A549 (cell line): ENCODE measurements at regions not wholly inside any gene's neighbourhood (a gene's known extent, or its start where the extent isn't known, plus 50 kb on each side); places are given as distances from the start of the nearest gene placed in this dataset.

Source experiments
- ATAC-seq, 2 experiments: fragments of 200-7000 bp in 1 of 2; fragments of >200 bp in 1 of 2; cut with Nextera tagmentation in 1 of 2; cut with Tn5 transposase in 1 of 2; 3 replicates each; pipeline versions ENCODE4 v1.8.0 to v1.9.1; 2018 to 2020; ENCODE audit warnings: mild to moderate bottlenecking in 1 of 2, moderate library complexity in 1 of 2
- CTCF ChIA-PET: fragments of 300-600 bp; sonication (Branson Sonifier 250); formaldehyde crosslinking; extraction: SDS; loops from one replicate; lab custom pipeline; 2021; ENCODE audit warnings: antibody characterized with exemption, inconsistent platforms; lab: Yijun Ruan, JAX
- POLR2A ChIA-PET: fragments of 350-600 bp; formaldehyde crosslinking; extraction: SDS; loops from one replicate; lab custom pipeline; 2021; ENCODE audit warnings: antibody characterized with exemption, inconsistent platforms; lab: Yijun Ruan, JAX
- DNase-seq, 2 experiments: peaks; one replicate each; pipeline versions ENCODE4 v3.0.0 to v3.0.0-alpha.2; 2011 to 2016; ENCODE audit warnings: low read depth in 1 of 2, low spot score in 1 of 2
- FAIRE-seq: peaks from 2 replicates; lab custom pipeline; 2011; peaks lifted over from hg19 to GRCh38; lab: Jason Lieb, UNC
- H3K27ac ChIP-seq, 2 experiments: fragments of >200 bp; sonication (Bioruptor Twin); formaldehyde crosslinking; 3 replicates each; pipeline ENCODE4 v1.5.1; 2016 to 2017
- H3K4me1 ChIP-seq: fragments of >200 bp; sonication (Bioruptor Twin); formaldehyde crosslinking; 3 replicates; pipeline ENCODE4 v1.6.1; 2016
- H3K4me2 ChIP-seq: fragments of >200 bp; sonication (Bioruptor Twin); formaldehyde crosslinking; 3 replicates; pipeline ENCODE4 v1.6.1; 2016
- H3K4me3 ChIP-seq: fragments of >200 bp; sonication (Bioruptor Twin); formaldehyde crosslinking; 3 replicates; pipeline ENCODE4 v1.5.1; 2016
- H3K9me3 ChIP-seq: fragments of >200 bp; sonication (Bioruptor Twin); formaldehyde crosslinking; 3 replicates; pipeline ENCODE4 v1.6.1; 2016
- ATOH8 ChIP-seq: fragments of 250-450 bp; sonication (Bioruptor Pico); IDR thresholded peaks from 2 replicates; pipeline ENCODE4 v1.5.0; 2020; ENCODE audit warnings: low read depth, mild to moderate bottlenecking, moderate library complexity
- CEBPB ChIP-seq, 2 experiments: fragments of >200 bp in 1 of 2; sonication (Bioruptor Twin) in 1 of 2; formaldehyde crosslinking in 1 of 2; IDR thresholded peaks; 2 replicates each; pipeline ENCODE4 v1.6.1; 2012 to 2016
- EHMT2 ChIP-seq: fragments of 200-600 bp; sonication (generic); IDR thresholded peaks from 2 replicates; pipeline ENCODE4 v1.6.1; 2016; ENCODE audit warnings: antibody characterized with exemption, low read depth, mild to moderate bottlenecking, moderate library complexity
- ELK1 ChIP-seq: fragments of 150-350 bp; IDR thresholded peaks from 2 replicates; pipeline ENCODE4 v1.6.1; 2014; ENCODE audit warnings: low read depth, mild to moderate bottlenecking, low read length
- FOSB ChIP-seq: fragments of 250-450 bp; sonication (Bioruptor Pico); IDR thresholded peaks from 2 replicates; pipeline ENCODE4 v1.5.0; 2020; ENCODE audit warnings: mild to moderate bottlenecking, moderate library complexity
- HOXA7 ChIP-seq: fragments of 250-450 bp; sonication (Bioruptor Pico); IDR thresholded peaks from 2 replicates; pipeline ENCODE4 v1.5.0; 2020; ENCODE audit warnings: mild to moderate bottlenecking, moderate library complexity
- KDM1A ChIP-seq: fragments of 200-600 bp; sonication (generic); IDR thresholded peaks from 2 replicates; pipeline ENCODE4 v1.6.1; 2016; ENCODE audit warnings: low read depth, mild to moderate bottlenecking
- KDM5A ChIP-seq: fragments of 200-600 bp; sonication (generic); IDR thresholded peaks from 2 replicates; pipeline ENCODE4 v1.6.1; 2016; ENCODE audit warnings: antibody characterized with exemption, mild to moderate bottlenecking
- MAFK ChIP-seq: fragments of 450-650 bp; IDR thresholded peaks from 2 replicates; pipeline ENCODE4 v1.6.1; 2014; ENCODE audit not compliant: partially characterized antibody
- NPAS2 ChIP-seq: fragments of 250-450 bp; sonication (Bioruptor Pico); IDR thresholded peaks from 2 replicates; pipeline ENCODE4 v1.8.0; 2022; ENCODE audit warnings: mild to moderate bottlenecking, moderate library complexity, borderline replicate concordance
- RAD21 ChIP-seq, 2 experiments: fragments of >200 bp in 1 of 2; sonication (Bioruptor Twin) in 1 of 2; formaldehyde crosslinking in 1 of 2; IDR thresholded peaks in 1 of 2; conservative IDR thresholded peaks in 1 of 2; 2 replicates in 1 of 2; 3 replicates in 1 of 2; pipeline ENCODE4 v1.6.1; 2012 to 2018; ENCODE audit warnings: inconsistent platforms in 1 of 2
- RFX5 ChIP-seq: fragments of 450-650 bp; IDR thresholded peaks from 2 replicates; pipeline ENCODE4 v1.7.1; 2014; ENCODE audit warnings: antibody characterized with exemption, mild to moderate bottlenecking, moderate library complexity
- RNF2 ChIP-seq: fragments of 200-600 bp; sonication (generic); IDR thresholded peaks from 2 replicates; pipeline ENCODE4 v1.6.1; 2016; ENCODE audit warnings: low read depth, mild to moderate bottlenecking, antibody characterized with exemption, moderate library complexity, borderline replicate concordance
- SMC3 ChIP-seq: fragments of >200 bp; sonication (Bioruptor Twin); formaldehyde crosslinking; IDR thresholded peaks from 3 replicates; pipeline ENCODE4 v1.6.1; 2018; ENCODE audit warnings: inconsistent platforms
- SREBF2 ChIP-seq: fragments of 450-650 bp; IDR thresholded peaks from 2 replicates; pipeline ENCODE4 v1.6.1; 2014; ENCODE audit warnings: mild to moderate bottlenecking, moderate library complexity
- TP53 ChIP-seq: fragments of 250-450 bp; sonication (Bioruptor Pico); IDR thresholded peaks from 2 replicates; pipeline ENCODE4 v1.5.0; 2021; ENCODE audit warnings: mild to moderate bottlenecking, moderate library complexity
- USF2 ChIP-seq: fragments of 450-650 bp; IDR thresholded peaks from 2 replicates; pipeline ENCODE4 v1.6.1; 2014; ENCODE audit warnings: antibody characterized with exemption
- ZNF302 ChIP-seq: fragments of 250-450 bp; sonication (Bioruptor Pico); IDR thresholded peaks from 2 replicates; pipeline ENCODE4 v1.9.0; 2021; ENCODE audit warnings: inconsistent platforms, mild to moderate bottlenecking, moderate library complexity
- ZSCAN20 ChIP-seq: fragments of 250-450 bp; sonication (Bioruptor Pico); IDR thresholded peaks from 2 replicates; pipeline ENCODE4 v1.8.0; 2022; ENCODE audit warnings: mild to moderate bottlenecking, moderate library complexity
- WGBS: methylation state at CpG from one replicate; pipeline ENCODE4 v1.1.6; 2017; ENCODE audit errors: missing lambda C conversion rate; 5-methylcytosine and 5-hydroxymethylcytosine counted together

GRCh38 chr5:52269859-52270258, 517.9 kb upstream of the ITGA1 start (continued):
- no peak for TF ChIP-seq USF2
- TF ChIP-seq ATOH8 = no peak
- TF ChIP-seq, all 56 proteins: peak for 0

- ATAC-seq (no peak), DNase-seq (no peak), FAIRE-seq (no peak)
- H3K27ac ChIP-seq = no peak overlapping the region
- H3K4me3 ChIP-seq = no peak overlapping the region
- H3K4me2 ChIP-seq = no peak overlapping the region
- TF ChIP-seq ZNF302 (CRISPR knock-in tag) = no peak
- TF ChIP-seq RNF2 = no peak
- CTCF ChIA-PET = no interaction called here
- H3K9me3 ChIP-seq = no peaks in the 10 kb centered on the region
- no peaks in the 10 kb centered on the region for H3K4me1 ChIP-seq
- POLR2A ChIA-PET = no interaction called here
Measured at GRCh38 chr5:52275639-52276038, 512.1 kb upstream of the ITGA1 start.

DNA sequence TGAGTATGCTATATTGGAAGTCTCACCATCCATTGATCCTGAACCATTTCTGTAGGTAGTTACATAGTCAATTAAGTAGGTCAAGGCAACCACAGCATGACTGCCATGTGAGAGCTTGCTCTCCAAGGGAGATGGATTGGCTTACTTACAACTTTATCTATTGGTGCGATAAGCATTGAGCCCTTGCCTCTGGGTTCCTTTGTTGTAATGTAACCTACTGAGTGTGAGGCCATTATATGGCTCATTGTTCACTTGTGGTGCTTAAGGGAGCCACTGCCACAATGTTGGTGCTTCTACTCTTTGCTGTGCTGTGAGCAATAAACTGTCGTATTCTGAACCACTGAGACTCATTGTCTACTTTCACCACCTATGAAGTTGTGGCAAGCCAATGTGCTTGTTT, 510.6 kb upstream of the ITGA1 start:
- Histone ChIP-seq H3K4me2 (no peak overlapping the region), H3K4me3 (no peak overlapping the region), H3K9me3 (no peaks in the 10 kb centered on the region), H3K27ac (no peak overlapping the region), H3K4me1 (no peaks in the 10 kb centered on the region)
- CTCF ChIA-PET = no interaction called here
- DNase-seq (no peak), FAIRE-seq (no peak), ATAC-seq (no peak)
- POLR2A ChIA-PET = no interaction called here
- WGBS = 49% methylated on average over 2 of the region's 2 CpGs
- TF ChIP-seq SREBF2 (no peak), MAFK (peak; percentile 26), HOXA7 (CRISPR knock-in tag) (no peak)

GRCh38 chr5:52282647-52283046, 505.1 kb upstream of the ITGA1 start:
- no peak for FAIRE-seq
- POLR2A ChIA-PET = no interaction called here

DNA sequence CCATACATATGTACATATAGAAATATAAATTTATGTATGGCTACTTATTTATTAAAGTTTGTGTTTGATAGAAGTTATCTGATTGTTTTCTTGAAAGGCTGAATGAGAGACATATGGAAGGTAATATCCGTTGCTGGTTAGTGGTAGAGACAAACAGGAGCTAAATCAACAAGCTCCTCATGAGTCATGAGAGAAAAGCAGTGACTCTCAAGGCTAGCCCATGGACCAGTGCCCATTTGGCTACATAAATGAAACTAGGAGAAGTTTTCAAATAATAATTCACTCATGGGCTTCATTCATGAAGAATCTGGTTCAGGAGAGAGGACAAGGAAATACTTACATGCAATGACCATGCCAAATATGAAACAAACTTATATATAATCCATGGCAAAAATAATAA, 504.5 kb upstream of the ITGA1 start:
- CTCF ChIA-PET = no interaction called here
- no peak overlapping the region for H3K4me2 ChIP-seq
- DNase-seq = no peak
- H3K4me3 ChIP-seq = no peak overlapping the region
- H3K9me3 ChIP-seq = no peaks in the 10 kb centered on the region
- TF ChIP-seq SMC3 (no peak), KDM5A (no peak), EHMT2 (no peak; the same call in 1 of the 2 replicates), FOSB (CRISPR knock-in tag) (no peak), RAD21 (conservative IDR thresholded peaks at IDR 0.05 in 1 of 2, IDR thresholded peaks at IDR 0.05 in 1 of 2) (no peak), RFX5 (no peak), ZSCAN20 (no peak), TP53 (CRISPR knock-in tag) (no peak), CEBPB (IDR thresholded peaks at IDR 0.05) (no peak), ELK1 (no peak), KDM1A (no peak), NPAS2 (CRISPR knock-in tag) (no peak)
- TF ChIP-seq, all 56 proteins: peak for 0
- WGBS = 0% methylated on average over 1 of the region's 1 CpG
- Histone ChIP-seq H3K4me1 (no peaks in the 10 kb centered on the region), H3K27ac (no peak overlapping the region)
- POLR2A ChIA-PET = no interaction called here
- ATAC-seq = no peak
- no peak for FAIRE-seq

More at GRCh38 chr5:52282647-52283046, 505.1 kb upstream of the ITGA1 start:
- CTCF ChIA-PET = no interaction called here
- Histone ChIP-seq H3K4me1 (no peaks in the 10 kb centered on the region), H3K9me3 (no peaks in the 10 kb centered on the region), H3K4me3 (no peak overlapping the region), H3K27ac (no peak overlapping the region), H3K4me2 (no peak overlapping the region)
- no peak for TF ChIP-seq MAFK
- DNase-seq (no peak), ATAC-seq (no peak)
